Prostate gland (tissue), 2 donors: ENCODE measurements at regions not wholly inside any gene's neighbourhood (a gene's known extent, or its start where the extent isn't known, plus 50 kb on each side); places are given as distances from the start of the nearest gene placed in this dataset.

Source experiments
- POLR2A ChIP-seq: fragments of 450-650 bp; IDR thresholded peaks from one replicate; pipeline ENCODE4 v1.6.1; 2016; ENCODE audit warnings: antibody characterized with exemption, mild to moderate bottlenecking
- TF ChIP-seq, protein P1 (sequence below), 4 experiments: fragments of 200-600 bp in 2 of 4; fragments of 450-650 bp in 2 of 4; sonication (generic) in 2 of 4; IDR thresholded peaks; 1 replicate in 3 of 4; 2 replicates in 1 of 4; pipeline ENCODE4 v1.5.1; 2016 to 2019; ENCODE audit warnings: antibody characterized with exemption in 4 of 4, mild to moderate bottlenecking in 2 of 4, moderate library complexity in 2 of 4

- TF ChIP-seq, protein P1, sequence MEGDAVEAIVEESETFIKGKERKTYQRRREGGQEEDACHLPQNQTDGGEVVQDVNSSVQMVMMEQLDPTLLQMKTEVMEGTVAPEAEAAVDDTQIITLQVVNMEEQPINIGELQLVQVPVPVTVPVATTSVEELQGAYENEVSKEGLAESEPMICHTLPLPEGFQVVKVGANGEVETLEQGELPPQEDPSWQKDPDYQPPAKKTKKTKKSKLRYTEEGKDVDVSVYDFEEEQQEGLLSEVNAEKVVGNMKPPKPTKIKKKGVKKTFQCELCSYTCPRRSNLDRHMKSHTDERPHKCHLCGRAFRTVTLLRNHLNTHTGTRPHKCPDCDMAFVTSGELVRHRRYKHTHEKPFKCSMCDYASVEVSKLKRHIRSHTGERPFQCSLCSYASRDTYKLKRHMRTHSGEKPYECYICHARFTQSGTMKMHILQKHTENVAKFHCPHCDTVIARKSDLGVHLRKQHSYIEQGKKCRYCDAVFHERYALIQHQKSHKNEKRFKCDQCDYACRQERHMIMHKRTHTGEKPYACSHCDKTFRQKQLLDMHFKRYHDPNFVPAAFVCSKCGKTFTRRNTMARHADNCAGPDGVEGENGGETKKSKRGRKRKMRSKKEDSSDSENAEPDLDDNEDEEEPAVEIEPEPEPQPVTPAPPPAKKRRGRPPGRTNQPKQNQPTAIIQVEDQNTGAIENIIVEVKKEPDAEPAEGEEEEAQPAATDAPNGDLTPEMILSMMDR (IDR thresholded peaks at IDR 0.05): no peak
- TF ChIP-seq POLR2A: no peak
Measured at GRCh38 chr14:43022094-43022800, 1415.6 kb downstream of the LRFN5 start.
